ENCODE measurements at regions not wholly inside any gene's neighbourhood (a gene's known extent, or its start where the extent isn't known, plus 50 kb on each side); places are given as distances from the start of the nearest gene placed in this dataset.
"Not testable (repeated sequence)": the region's sequence is repeated elsewhere in the genome, so short reads cannot be mapped to it uniquely, and the experiment has no call there.

DNA sequence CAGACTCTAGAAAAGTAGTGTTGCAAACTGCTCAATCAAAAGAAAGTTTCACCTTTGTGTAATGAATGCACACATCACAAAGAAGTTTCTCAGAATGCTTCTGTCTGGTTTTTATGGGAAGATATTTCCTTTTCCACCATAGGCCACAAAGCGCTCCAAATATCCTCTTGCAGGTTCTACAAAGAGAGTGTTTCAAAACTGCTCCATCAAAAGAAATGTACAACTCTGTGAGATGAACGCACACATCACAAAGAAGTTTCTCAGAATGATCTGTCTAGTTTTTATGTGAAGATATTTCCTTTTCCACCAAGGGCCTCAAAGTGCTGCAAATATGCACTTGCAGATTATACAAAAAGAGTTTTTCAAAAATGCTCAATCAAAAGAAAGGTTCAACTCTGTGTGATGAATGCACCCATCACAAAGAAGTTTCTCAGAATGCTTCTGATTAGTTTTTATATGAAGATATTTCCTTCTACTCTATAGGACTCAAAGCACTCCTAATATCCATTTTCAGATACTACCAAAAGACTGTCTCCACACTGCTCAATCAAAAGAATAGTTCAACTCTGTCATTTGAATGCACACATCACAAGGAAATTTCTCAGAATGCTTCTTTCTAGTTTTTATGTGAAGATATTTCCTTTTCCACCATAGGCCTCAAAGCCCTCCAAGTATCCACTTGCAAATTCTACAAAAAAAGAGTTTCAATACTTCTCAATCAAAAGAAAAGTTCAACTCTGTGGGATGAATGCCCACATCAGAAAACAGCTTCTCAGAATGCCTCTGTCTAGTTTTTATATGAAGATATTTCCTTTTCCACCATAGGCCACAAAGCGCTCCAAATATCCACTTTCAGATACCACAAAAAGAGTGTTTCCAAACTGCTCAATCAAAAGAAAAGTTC lies 1371.9 kb upstream of the DEFB115 start:
- not testable (repeated sequence) for TF ChIP-seq ZNF37A (tag by site-specific recombination; IDR thresholded peaks at IDR 0.05); ZNF416 (tag by site-specific recombination; IDR thresholded peaks at IDR 0.05); ZNF248 (tag by site-specific recombination; IDR thresholded peaks at IDR 0.05); ZNF558 (tag by site-specific recombination; IDR thresholded peaks at IDR 0.05); ZNF391 (tag by site-specific recombination; IDR thresholded peaks at IDR 0.05; ENCODE audit: borderline replicate concordance, low read depth); HOXC10 (CRISPR knock-in tag; IDR thresholded peaks at IDR 0.05); ZBTB17 (tag by site-specific recombination; IDR thresholded peaks at IDR 0.05); ZNF274 (IDR thresholded peaks at IDR 0.05; ENCODE audit: low read length); ZNF274 (tag by site-specific recombination; IDR thresholded peaks at IDR 0.05; ENCODE audit: borderline replicate concordance); ZFP3 (tag by site-specific recombination; IDR thresholded peaks at IDR 0.05; ENCODE audit: low read depth)
- TF ChIP-seq, protein P1, sequence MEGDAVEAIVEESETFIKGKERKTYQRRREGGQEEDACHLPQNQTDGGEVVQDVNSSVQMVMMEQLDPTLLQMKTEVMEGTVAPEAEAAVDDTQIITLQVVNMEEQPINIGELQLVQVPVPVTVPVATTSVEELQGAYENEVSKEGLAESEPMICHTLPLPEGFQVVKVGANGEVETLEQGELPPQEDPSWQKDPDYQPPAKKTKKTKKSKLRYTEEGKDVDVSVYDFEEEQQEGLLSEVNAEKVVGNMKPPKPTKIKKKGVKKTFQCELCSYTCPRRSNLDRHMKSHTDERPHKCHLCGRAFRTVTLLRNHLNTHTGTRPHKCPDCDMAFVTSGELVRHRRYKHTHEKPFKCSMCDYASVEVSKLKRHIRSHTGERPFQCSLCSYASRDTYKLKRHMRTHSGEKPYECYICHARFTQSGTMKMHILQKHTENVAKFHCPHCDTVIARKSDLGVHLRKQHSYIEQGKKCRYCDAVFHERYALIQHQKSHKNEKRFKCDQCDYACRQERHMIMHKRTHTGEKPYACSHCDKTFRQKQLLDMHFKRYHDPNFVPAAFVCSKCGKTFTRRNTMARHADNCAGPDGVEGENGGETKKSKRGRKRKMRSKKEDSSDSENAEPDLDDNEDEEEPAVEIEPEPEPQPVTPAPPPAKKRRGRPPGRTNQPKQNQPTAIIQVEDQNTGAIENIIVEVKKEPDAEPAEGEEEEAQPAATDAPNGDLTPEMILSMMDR (tag by site-specific recombination; IDR thresholded peaks at IDR 0.05): not testable (repeated sequence)
- TF ChIP-seq, protein P2, sequence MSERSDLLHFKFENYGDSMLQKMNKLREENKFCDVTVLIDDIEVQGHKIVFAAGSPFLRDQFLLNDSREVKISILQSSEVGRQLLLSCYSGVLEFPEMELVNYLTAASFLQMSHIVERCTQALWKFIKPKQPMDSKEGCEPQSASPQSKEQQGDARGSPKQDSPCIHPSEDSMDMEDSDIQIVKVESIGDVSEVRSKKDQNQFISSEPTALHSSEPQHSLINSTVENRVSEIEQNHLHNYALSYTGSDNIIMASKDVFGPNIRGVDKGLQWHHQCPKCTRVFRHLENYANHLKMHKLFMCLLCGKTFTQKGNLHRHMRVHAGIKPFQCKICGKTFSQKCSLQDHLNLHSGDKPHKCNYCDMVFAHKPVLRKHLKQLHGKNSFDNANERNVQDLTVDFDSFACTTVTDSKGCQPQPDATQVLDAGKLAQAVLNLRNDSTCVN (tag by site-specific recombination; optimal IDR thresholded peaks at IDR 0.05): not testable (repeated sequence)
